Spleen (tissue), 7 donors: ENCODE measurements at regions not wholly inside any gene's neighbourhood (a gene's known extent, or its start where the extent isn't known, plus 50 kb on each side); places are given as distances from the start of the nearest gene placed in this dataset.
"Not testable (repeated sequence)": the region's sequence is repeated elsewhere in the genome, so short reads cannot be mapped to it uniquely, and the experiment has no call there.

ENCODE experiments used
- POLR2A ChIP-seq, 3 donors: fragments of 450-650 bp; IDR thresholded peaks; one replicate each; pipeline ENCODE4 v1.5.1; 2017; ENCODE audit warnings: antibody characterized with exemption in 3 of 3, mild to moderate bottlenecking in 1 of 3
- TF ChIP-seq, protein P1 (sequence below), 11 experiments: fragments of 200-600 bp in 7 of 11; fragments of 450-650 bp in 4 of 11; sonication (generic) in 4 of 11; IDR thresholded peaks in 8 of 11; conservative IDR thresholded peaks in 3 of 11; 1 replicate in 7 of 11; 2 replicates in 4 of 11; pipeline versions ENCODE4 v1.4.0 to v1.8.0; 2016 to 2021; ENCODE audit warnings: antibody characterized with exemption in 11 of 11, inconsistent platforms in 4 of 11, mild to moderate bottlenecking in 1 of 11
- donor health status: DM: no; HTN: no; CAD: no; lungs with moderate emphysema.
- donor health status: DM: no; HTN: no; CAD: no.
- donor health status: DM: no; HTN: no; CAD: no.

DNA sequence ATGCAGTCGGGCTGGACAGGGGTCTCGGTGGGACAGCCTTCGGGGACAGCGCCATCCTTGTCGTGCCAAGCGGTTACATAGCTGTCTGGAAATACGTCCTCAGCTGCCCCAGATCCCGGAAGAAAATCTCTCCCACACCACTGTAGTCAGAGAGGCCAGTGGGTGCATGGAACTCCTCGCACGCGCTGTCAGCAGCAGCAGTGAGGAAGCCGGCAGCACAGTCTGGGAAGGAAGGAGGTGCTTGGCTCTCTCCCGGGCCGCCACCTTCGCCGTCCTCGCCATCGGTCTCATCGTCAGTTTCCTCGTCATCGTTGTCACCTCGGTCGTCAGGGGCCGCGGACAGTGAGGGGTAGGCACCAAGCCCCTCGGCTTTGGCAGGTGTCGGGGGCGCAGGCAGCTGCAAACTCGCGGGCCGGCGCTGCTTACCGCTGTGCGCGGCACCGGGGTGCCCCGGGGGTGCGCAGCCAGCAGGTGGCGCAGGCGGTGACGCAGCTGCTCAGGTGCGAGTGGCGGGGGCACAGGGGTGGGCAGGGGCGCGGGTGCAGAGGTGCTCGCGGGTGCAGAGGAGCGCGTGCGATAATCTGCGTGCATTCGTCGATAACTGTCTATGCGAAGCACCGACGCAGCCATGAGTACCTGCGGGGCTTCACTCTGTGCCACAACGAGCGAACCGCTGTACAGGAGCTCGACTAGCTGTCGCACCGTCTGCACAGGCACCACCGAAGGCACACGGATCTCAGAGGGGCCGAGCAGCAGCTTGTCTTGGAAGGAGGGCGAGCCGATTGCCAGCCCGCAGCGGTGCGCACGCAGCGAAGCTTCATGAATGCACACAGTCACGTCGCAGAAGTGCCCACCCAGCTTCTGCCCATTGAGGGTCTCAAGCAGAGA lies 89.2 kb downstream of the LIMS3 start:
- not testable (repeated sequence) for TF ChIP-seq POLR2A (IDR thresholded peaks at IDR 0.05)
- TF ChIP-seq, protein P1, sequence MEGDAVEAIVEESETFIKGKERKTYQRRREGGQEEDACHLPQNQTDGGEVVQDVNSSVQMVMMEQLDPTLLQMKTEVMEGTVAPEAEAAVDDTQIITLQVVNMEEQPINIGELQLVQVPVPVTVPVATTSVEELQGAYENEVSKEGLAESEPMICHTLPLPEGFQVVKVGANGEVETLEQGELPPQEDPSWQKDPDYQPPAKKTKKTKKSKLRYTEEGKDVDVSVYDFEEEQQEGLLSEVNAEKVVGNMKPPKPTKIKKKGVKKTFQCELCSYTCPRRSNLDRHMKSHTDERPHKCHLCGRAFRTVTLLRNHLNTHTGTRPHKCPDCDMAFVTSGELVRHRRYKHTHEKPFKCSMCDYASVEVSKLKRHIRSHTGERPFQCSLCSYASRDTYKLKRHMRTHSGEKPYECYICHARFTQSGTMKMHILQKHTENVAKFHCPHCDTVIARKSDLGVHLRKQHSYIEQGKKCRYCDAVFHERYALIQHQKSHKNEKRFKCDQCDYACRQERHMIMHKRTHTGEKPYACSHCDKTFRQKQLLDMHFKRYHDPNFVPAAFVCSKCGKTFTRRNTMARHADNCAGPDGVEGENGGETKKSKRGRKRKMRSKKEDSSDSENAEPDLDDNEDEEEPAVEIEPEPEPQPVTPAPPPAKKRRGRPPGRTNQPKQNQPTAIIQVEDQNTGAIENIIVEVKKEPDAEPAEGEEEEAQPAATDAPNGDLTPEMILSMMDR (IDR thresholded peaks at IDR 0.05 in 8 of 11, conservative IDR thresholded peaks at IDR 0.05 in 3 of 11), result not testable (repeated sequence)
